HUES48 (cell line): ENCODE measurements at regions not wholly inside any gene's neighbourhood (a gene's known extent, or its start where the extent isn't known, plus 50 kb on each side); places are given as distances from the start of the nearest gene placed in this dataset.

ENCODE experiments used
- H3K27ac ChIP-seq: one replicate; pipeline ENCODE4 v1.7.0; 2013; ENCODE audit warnings: low read depth, low read length, inconsistent platforms
- H3K27me3 ChIP-seq: 2 replicates; pipeline ENCODE4 v1.6.1; 2013; ENCODE audit warnings: mild to moderate bottlenecking, low read length; ENCODE audit not compliant: control insufficient read depth, insufficient read depth
- H3K36me3 ChIP-seq: 2 replicates; pipeline ENCODE4 v1.6.1; 2013; ENCODE audit warnings: low read length; ENCODE audit not compliant: control insufficient read depth, insufficient read depth
- H3K4me1 ChIP-seq: 2 replicates; pipeline ENCODE4 v1.6.1; 2013; ENCODE audit warnings: mild to moderate bottlenecking, low read length; ENCODE audit not compliant: control insufficient read depth, insufficient read depth
- H3K4me3 ChIP-seq: 2 replicates; pipeline ENCODE4 v1.5.1; 2013; ENCODE audit warnings: mild to moderate bottlenecking, low read depth, low read length
- H3K9ac ChIP-seq: 2 replicates; pipeline ENCODE4 v1.6.1; 2013; ENCODE audit warnings: mild to moderate bottlenecking, low read depth, low read length, moderate library complexity
- H3K9me3 ChIP-seq: 2 replicates; pipeline ENCODE4 v1.6.1; 2013; ENCODE audit warnings: low read length; ENCODE audit not compliant: control insufficient read depth, insufficient read depth

GRCh38 chr3:127406309-127407025 lies 118.6 kb upstream of the PRR20G start:
- Histone ChIP-seq H3K9ac (no peak overlapping the region), H3K4me3 (no peak overlapping the region), H3K36me3 (no peaks in the 10 kb centered on the region), H3K4me1 (peaks cover 19% of the 10 kb centered on the region), H3K27me3 (no peaks in the 10 kb centered on the region), H3K9me3 (no peaks in the 10 kb centered on the region), H3K27ac (no peak overlapping the region)

GRCh38 chr3:127405791-127406190 lies 117.9 kb upstream of the PRR20G start:
- Histone ChIP-seq H3K4me1 (peaks cover 18% of the 10 kb centered on the region), H3K4me3 (no peak overlapping the region), H3K27me3 (no peaks in the 10 kb centered on the region), H3K9me3 (no peaks in the 10 kb centered on the region), H3K27ac (no peak overlapping the region), H3K9ac (no peak overlapping the region), H3K36me3 (no peaks in the 10 kb centered on the region)

- Histone ChIP-seq H3K36me3 (no peaks in the 10 kb centered on the region), H3K4me1 (peaks cover 15% of the 10 kb centered on the region), H3K4me3 (no peak overlapping the region), H3K27me3 (no peaks in the 10 kb centered on the region), H3K9me3 (no peaks in the 10 kb centered on the region), H3K27ac (no peak overlapping the region), H3K9ac (no peak overlapping the region)
Measured at GRCh38 chr3:127405010-127405598, 117.3 kb upstream of the PRR20G start.

- Histone ChIP-seq H3K9ac (no peak overlapping the region), H3K36me3 (no peaks in the 10 kb centered on the region), H3K27me3 (no peaks in the 10 kb centered on the region), H3K4me3 (no peak overlapping the region), H3K9me3 (no peaks in the 10 kb centered on the region), H3K27ac (no peak overlapping the region), H3K4me1 (peaks cover 15% of the 10 kb centered on the region)
Measured at GRCh38 chr3:127404221-127405009, 116.6 kb upstream of the PRR20G start.

- H3K27me3 ChIP-seq = no peaks in the 10 kb centered on the region
- H3K36me3 ChIP-seq = no peaks in the 10 kb centered on the region
- H3K27ac ChIP-seq = no peak overlapping the region
- 0 out of 2 replicates have a peak, but pooled peaks cover 3% of the 10 kb centered on the region for H3K9me3 ChIP-seq
- H3K4me1 ChIP-seq = peaks cover 15% of the 10 kb centered on the region
- no peak overlapping the region for H3K4me3 ChIP-seq
- H3K9ac ChIP-seq = no peak overlapping the region
Measured at GRCh38 chr3:127403795-127404194, 115.9 kb upstream of the PRR20G start.

- Histone ChIP-seq H3K9me3 (0 out of 2 replicates have a peak, but pooled peaks cover 3% of the 10 kb centered on the region), H3K9ac (no peak overlapping the region), H3K4me1 (peaks cover 35% of the 10 kb centered on the region), H3K36me3 (no peaks in the 10 kb centered on the region), H3K4me3 (no peak overlapping the region), H3K27ac (no peak overlapping the region), H3K27me3 (no peaks in the 10 kb centered on the region)
Measured at GRCh38 chr3:127399154-127399553, 111.3 kb upstream of the PRR20G start.

- Histone ChIP-seq H3K4me1 (peaks cover 31% of the 10 kb centered on the region), H3K4me3 (peak overlapping the region; percentile 22; the same call in 1 of the 2 replicates), H3K27me3 (no peaks in the 10 kb centered on the region), H3K27ac (peak overlapping the region; percentile 62), H3K9ac (no peak overlapping the region), H3K36me3 (no peaks in the 10 kb centered on the region), H3K9me3 (0 out of 2 replicates have a peak, but pooled peaks cover 3% of the 10 kb centered on the region)
Measured at GRCh38 chr3:127396473-127396872, 108.6 kb upstream of the PRR20G start.

GRCh38 chr3:127395663-127396355 lies 108.0 kb upstream of the PRR20G start:
- Histone ChIP-seq H3K9ac (no peak overlapping the region), H3K4me1 (peaks cover 25% of the 10 kb centered on the region), H3K27me3 (no peaks in the 10 kb centered on the region), H3K4me3 (peak overlapping the region; percentile 22; the same call in 1 of the 2 replicates), H3K27ac (peak overlapping the region; percentile 62), H3K9me3 (0 out of 2 replicates have a peak, but pooled peaks cover 3% of the 10 kb centered on the region), H3K36me3 (no peaks in the 10 kb centered on the region)

GRCh38 chr3:127394984-127395662 lies 107.3 kb upstream of the PRR20G start:
- no peaks in the 10 kb centered on the region for H3K27me3 ChIP-seq
- H3K9me3 ChIP-seq = 0 out of 2 replicates have a peak, but pooled peaks cover 3% of the 10 kb centered on the region
- H3K36me3 ChIP-seq = no peaks in the 10 kb centered on the region
- no peak overlapping the region for H3K9ac ChIP-seq
- H3K27ac ChIP-seq = no peak overlapping the region
- no peak overlapping the region for H3K4me3 ChIP-seq
- H3K4me1 ChIP-seq = peaks cover 25% of the 10 kb centered on the region

GRCh38 chr3:127394031-127394430 lies 106.2 kb upstream of the PRR20G start:
- Histone ChIP-seq H3K9me3 (no peaks in the 10 kb centered on the region), H3K27ac (no peak overlapping the region), H3K36me3 (no peaks in the 10 kb centered on the region), H3K9ac (no peak overlapping the region), H3K27me3 (no peaks in the 10 kb centered on the region), H3K4me1 (peaks cover 25% of the 10 kb centered on the region), H3K4me3 (no peak overlapping the region)
